Superior temporal gyrus (tissue), 1 donor: ENCODE measurements at regions not wholly inside any gene's neighbourhood (a gene's known extent, or its start where the extent isn't known, plus 50 kb on each side); places are given as distances from the start of the nearest gene placed in this dataset.

Source experiments
- DNase-seq: peaks from one replicate; pipeline ENCODE4 v3.0.0-alpha.2; 2016; ENCODE audit errors: extremely low spot score

DNA sequence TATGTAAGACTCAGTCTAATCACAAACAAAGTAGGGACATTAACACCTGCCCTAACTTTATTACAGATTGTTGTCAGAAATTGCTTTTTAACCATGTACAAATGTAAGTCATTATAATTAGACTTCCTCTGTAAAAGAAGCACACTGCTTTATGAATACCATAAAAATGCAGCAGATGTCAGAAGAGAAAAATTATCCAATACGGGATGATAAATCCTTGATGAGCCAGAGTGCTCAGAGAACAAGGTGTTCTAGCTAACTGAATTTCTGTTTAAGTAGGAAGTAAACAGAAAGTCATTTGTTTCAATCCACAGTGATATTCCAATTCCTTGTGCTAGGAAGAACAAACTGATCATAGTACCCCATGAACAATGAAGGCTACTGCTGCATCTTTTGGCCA, 54.6 kb upstream of the BMPER start:
- DNase-seq, result no peak

DNA sequence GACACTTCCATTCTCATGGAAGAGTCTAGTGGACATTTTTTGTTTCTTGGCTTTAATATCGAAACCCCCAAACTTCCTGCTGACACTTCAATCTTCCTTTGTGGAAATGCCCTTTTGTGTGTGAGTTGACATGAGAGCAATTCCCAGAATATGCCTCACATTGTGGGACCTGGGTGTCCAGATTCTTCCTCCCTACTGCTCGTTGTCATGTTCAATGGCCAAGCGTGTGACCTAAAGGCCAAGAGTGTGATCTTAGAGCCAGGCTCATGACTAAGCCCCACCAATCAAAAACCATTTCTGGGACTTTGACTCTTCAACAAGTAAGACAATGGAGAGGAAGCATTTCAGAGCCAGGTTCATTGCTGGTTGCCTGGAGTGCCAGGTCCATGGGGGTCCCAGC, 52.5 kb upstream of the BMPER start:
- no peak for DNase-seq

DNA sequence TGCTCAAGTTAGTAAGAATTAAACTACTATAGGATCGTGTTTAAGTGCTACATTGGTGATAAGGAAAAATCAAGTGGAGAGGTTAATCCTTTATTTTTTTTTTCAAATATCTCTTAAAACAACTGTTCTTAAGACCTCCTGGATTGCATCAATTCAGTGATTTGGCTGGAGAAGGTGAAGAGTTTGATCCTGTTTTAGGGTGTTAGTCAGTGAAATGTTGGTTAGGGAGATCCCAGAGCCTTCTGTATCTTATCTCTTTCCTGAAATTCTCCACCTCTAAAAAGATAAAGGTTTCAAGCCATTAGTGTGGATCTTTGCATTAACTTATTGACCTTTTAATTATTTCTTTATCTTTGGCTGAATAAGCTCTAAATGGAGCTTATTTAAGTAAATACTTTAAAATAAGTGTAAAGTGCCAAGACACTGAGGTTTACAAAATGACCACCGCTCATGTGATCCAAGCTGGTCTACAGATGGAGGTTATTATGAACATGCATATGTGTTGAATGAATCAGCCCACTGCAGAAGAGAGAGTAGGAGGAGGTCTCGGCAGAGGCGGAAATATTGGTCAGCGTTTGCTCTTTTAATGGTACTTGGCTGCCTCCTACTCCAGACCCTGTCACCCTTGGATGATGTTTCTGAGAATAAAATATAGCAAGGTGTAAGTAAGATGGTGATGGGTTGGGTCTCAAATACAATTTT, 51.8 kb upstream of the BMPER start:
- no peak for DNase-seq

DNA sequence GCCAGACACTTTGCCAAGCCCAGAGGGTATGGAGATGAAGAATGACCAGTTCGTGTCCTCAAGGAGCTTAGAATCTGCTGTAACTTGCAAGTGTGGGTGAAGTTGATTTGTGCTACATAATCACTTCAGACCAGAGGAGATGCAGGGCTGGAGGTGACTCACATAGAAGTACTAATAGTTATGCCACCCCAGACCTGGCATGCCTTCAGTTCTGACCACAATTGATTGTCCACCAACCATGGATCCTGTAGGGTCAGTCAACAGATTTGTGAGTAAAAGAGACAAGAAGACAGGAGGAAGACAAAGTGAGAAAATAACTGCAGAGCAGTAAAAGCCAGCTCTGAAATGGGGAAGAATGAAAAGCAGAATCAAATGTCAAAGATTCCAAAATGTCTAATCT, 51.2 kb upstream of the BMPER start:
- no peak for DNase-seq

DNA sequence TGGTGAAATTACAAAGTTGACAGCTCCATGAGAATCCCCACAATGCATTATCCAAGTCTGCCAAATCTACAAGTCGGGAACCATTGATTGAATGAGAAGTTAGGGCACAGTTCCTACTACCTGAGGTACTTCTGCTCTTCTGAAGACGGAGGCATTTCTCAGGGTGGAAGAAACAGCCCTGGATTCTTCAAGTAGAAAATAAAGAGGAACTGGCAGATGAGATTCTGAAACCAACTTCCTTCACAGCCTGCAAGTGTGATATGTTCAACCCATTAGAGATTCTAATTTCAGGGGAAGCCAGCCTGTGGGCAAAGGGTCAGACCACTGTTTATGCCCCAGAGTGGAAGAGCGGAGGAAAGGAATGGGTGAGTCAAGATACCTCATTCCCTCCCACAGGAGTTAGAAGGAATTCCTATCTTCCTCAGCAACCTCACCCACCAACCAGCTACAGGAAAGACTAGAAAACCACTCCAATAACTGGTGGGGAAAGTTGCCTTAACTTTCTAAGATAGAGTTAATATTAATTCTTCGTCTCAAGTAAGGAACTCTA, 50.5 kb upstream of the BMPER start:
- no peak for DNase-seq
